NCI-H748 (cell line): ENCODE measurements at regions not wholly inside any gene's neighbourhood (a gene's known extent, or its start where the extent isn't known, plus 50 kb on each side); places are given as distances from the start of the nearest gene placed in this dataset.
"Not testable (repeated sequence)": the region's sequence is repeated elsewhere in the genome, so short reads cannot be mapped to it uniquely, and the experiment has no call there.

Experiments used
- DNase-seq: peaks from one replicate; lab custom pipeline; 2025; ENCODE audit not compliant: unreplicated experiment; lab: John Stamatoyannopoulos, UW

- no peak for DNase-seq
These were observed 140.0 kb upstream of the FHL2 start for GRCh38 chr2:105538840-105539239.

GRCh38 chr2:105537920-105538319, 139.1 kb upstream of the FHL2 start:
- DNase-seq, result no peak

- DNase-seq, result no peak
These were observed 138.6 kb upstream of the FHL2 start for GRCh38 chr2:105537466-105537865.

GRCh38 chr2:105536175-105536574, 137.3 kb upstream of the FHL2 start:
- DNase-seq, result no peak

GRCh38 chr2:105529258-105529657, 130.4 kb upstream of the FHL2 start:
- DNase-seq, result not testable (repeated sequence)

GRCh38 chr2:105526000-105526925, 127.4 kb upstream of the FHL2 start:
- DNase-seq, result no peak

- DNase-seq, result no peak
These were observed 126.3 kb upstream of the FHL2 start for GRCh38 chr2:105525201-105525600.

GRCh38 chr2:105522645-105523044, 123.8 kb upstream of the FHL2 start:
- no peak for DNase-seq

- no peak for DNase-seq
These were observed 122.8 kb upstream of the FHL2 start for GRCh38 chr2:105521616-105522015.

- no peak for DNase-seq
These were observed 122.3 kb upstream of the FHL2 start for GRCh38 chr2:105521176-105521575.

GRCh38 chr2:105519516-105519915, 120.7 kb upstream of the FHL2 start:
- DNase-seq, result no peak

- DNase-seq, result no peak
These were observed 120.0 kb upstream of the FHL2 start for GRCh38 chr2:105518897-105519296.

GRCh38 chr2:105517814-105518705, 119.2 kb upstream of the FHL2 start:
- no peak for DNase-seq

GRCh38 chr2:105515581-105516415, 116.9 kb upstream of the FHL2 start:
- DNase-seq, result no peak

GRCh38 chr2:105514576-105514975, 115.7 kb upstream of the FHL2 start:
- no peak for DNase-seq

- no peak for DNase-seq
These were observed 112.1 kb upstream of the FHL2 start for GRCh38 chr2:105510761-105511528.

- no peak for DNase-seq
These were observed 110.6 kb upstream of the FHL2 start for GRCh38 chr2:105509269-105510086.

- not testable (repeated sequence) for DNase-seq
These were observed 108.0 kb upstream of the FHL2 start for GRCh38 chr2:105506860-105507259.

GRCh38 chr2:105504459-105504858, 105.6 kb upstream of the FHL2 start:
- DNase-seq, result no peak
